ENCODE measurements at regions not wholly inside any gene's neighbourhood (a gene's known extent, or its start where the extent isn't known, plus 50 kb on each side); places are given as distances from the start of the nearest gene placed in this dataset.
"Not testable (repeated sequence)": the region's sequence is repeated elsewhere in the genome, so short reads cannot be mapped to it uniquely, and the experiment has no call there.

DNA sequence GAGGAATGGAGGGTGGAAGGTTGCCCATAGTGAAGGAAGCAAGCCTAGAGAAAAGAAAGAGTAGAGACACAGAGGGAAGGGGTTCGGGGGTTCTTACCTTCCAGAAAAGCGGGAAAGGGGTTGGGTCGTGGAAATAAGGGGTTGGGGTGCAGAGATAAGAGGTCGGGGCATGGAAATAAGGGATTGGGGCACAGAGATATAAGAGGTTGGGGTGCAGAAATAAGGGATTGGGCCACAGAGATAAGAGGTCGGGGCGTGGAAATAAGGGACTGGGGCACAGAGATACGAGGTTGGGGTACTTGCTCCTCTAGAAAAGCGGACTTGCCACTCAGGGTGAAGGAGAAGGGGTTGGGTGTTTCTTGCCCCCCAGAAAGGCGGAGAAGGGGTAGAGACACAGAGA is 74.2 kb upstream of the GRPR start:
- TF ChIP-seq, protein P1, sequence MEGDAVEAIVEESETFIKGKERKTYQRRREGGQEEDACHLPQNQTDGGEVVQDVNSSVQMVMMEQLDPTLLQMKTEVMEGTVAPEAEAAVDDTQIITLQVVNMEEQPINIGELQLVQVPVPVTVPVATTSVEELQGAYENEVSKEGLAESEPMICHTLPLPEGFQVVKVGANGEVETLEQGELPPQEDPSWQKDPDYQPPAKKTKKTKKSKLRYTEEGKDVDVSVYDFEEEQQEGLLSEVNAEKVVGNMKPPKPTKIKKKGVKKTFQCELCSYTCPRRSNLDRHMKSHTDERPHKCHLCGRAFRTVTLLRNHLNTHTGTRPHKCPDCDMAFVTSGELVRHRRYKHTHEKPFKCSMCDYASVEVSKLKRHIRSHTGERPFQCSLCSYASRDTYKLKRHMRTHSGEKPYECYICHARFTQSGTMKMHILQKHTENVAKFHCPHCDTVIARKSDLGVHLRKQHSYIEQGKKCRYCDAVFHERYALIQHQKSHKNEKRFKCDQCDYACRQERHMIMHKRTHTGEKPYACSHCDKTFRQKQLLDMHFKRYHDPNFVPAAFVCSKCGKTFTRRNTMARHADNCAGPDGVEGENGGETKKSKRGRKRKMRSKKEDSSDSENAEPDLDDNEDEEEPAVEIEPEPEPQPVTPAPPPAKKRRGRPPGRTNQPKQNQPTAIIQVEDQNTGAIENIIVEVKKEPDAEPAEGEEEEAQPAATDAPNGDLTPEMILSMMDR (IDR thresholded peaks at IDR 0.05) = not testable (repeated sequence)
- not testable (repeated sequence) for TF ChIP-seq POLR2A (IDR thresholded peaks at IDR 0.05)

Data from thyroid gland (tissue), 4 donors.